ENCODE measurements at regions not wholly inside any gene's neighbourhood (a gene's known extent, or its start where the extent isn't known, plus 50 kb on each side); places are given as distances from the start of the nearest gene placed in this dataset.

DNA sequence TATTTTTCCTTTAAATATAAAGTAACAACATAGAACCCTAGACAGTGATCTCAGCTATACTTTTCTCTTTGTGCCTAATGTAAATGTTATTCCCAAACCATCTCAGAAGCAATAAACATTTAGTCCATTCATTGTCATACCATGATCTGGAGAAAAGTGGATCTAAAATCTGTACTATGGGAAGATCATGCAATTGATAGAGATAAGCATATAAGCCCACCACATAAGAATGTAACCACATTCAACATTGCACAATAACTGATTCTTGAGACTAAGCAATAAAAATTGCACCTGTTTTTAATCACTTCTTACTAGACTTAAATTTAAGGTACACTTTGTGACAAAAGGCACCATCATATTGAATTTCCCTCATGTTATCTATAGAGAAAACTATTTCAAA, 1403.0 kb upstream of the C9orf72 start:
- TF ChIP-seq, protein P1, sequence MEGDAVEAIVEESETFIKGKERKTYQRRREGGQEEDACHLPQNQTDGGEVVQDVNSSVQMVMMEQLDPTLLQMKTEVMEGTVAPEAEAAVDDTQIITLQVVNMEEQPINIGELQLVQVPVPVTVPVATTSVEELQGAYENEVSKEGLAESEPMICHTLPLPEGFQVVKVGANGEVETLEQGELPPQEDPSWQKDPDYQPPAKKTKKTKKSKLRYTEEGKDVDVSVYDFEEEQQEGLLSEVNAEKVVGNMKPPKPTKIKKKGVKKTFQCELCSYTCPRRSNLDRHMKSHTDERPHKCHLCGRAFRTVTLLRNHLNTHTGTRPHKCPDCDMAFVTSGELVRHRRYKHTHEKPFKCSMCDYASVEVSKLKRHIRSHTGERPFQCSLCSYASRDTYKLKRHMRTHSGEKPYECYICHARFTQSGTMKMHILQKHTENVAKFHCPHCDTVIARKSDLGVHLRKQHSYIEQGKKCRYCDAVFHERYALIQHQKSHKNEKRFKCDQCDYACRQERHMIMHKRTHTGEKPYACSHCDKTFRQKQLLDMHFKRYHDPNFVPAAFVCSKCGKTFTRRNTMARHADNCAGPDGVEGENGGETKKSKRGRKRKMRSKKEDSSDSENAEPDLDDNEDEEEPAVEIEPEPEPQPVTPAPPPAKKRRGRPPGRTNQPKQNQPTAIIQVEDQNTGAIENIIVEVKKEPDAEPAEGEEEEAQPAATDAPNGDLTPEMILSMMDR (conservative IDR thresholded peaks at IDR 0.05) = no peak
- TF ChIP-seq EZH2 (IDR thresholded peaks at IDR 0.05; ENCODE audit: low read depth) = no peak

All from PC-9 (cell line).